OCI-LY7 (cell line): ENCODE measurements at regions not wholly inside any gene's neighbourhood (a gene's known extent, or its start where the extent isn't known, plus 50 kb on each side); places are given as distances from the start of the nearest gene placed in this dataset.

ENCODE experiments used
- CTCF ChIP-seq: fragments of 200-600 bp; sonication (generic); conservative IDR thresholded peaks from 2 replicates; pipeline ENCODE4 v1.5.1; 2014; ENCODE audit warnings: mild to moderate bottlenecking, antibody characterized with exemption, low read length, moderate library complexity, mixed read lengths
- EZH2phosphoT487 ChIP-seq: fragments of 200-600 bp; sonication (generic); IDR thresholded peaks from 2 replicates; pipeline ENCODE4 v1.6.1; 2018; ENCODE audit warnings: low read depth, borderline replicate concordance, mild to moderate bottlenecking, mixed run types, antibody characterized with exemption, low read length, moderate library complexity, mixed read lengths

GRCh38 chr13:78540058-78540457, 63.3 kb downstream of the POU4F1 start:
- no peak for TF ChIP-seq CTCF
- TF ChIP-seq EZH2phosphoT487: no peak
